ENCODE measurements at regions not wholly inside any gene's neighbourhood (a gene's known extent, or its start where the extent isn't known, plus 50 kb on each side); places are given as distances from the start of the nearest gene placed in this dataset.
"Not testable (repeated sequence)": the region's sequence is repeated elsewhere in the genome, so short reads cannot be mapped to it uniquely, and the experiment has no call there.

DNA sequence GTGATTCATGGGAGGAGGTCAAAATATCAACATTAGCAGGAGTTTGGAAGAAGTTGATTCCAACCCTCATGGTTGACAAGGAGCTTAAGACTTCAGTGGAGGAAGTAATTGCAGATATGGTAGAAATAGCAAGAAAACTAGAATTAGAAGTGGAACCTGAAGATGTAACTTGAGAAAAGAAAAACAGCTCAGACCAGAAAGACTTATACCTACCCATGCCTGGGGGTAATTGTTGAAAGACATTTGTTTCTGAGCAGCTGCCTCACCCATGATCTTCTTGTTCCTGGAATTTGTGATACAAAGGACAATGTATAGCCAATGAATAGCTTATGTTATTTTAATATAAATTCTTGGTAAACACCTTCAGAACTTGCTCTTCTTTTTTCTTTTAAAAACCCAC is 128.6 kb downstream of the LRIG2 start:
- H3K4me1 ChIP-seq (ENCODE audit: control insufficient read depth, insufficient read depth, low read length): peaks cover 11% of the 10 kb centered on the region
- no peaks in the 10 kb centered on the region for H3K36me3 ChIP-seq (ENCODE audit: control insufficient read depth, insufficient read depth, low read length)
- no peak overlapping the region for H3K27ac ChIP-seq (ENCODE audit: low read length)
- DNase-seq: no peak
- H3K9me3 ChIP-seq (ENCODE audit: control insufficient read depth, low read depth, low read length): no peaks in the 10 kb centered on the region
- H3K4me3 ChIP-seq (ENCODE audit: low read length): no peak overlapping the region
- H3K27me3 ChIP-seq (ENCODE audit: control insufficient read depth, insufficient read depth, low read length): no peaks in the 10 kb centered on the region

- H3K27ac ChIP-seq (ENCODE audit: low read length): peak overlapping the region; percentile 50
- DNase-seq: peak in 1 of 2 donors; percentile 49
- peaks cover 43% of the 10 kb centered on the region for H3K4me1 ChIP-seq (ENCODE audit: control insufficient read depth, insufficient read depth, low read length)
- no peaks in the 10 kb centered on the region for H3K36me3 ChIP-seq (ENCODE audit: control insufficient read depth, insufficient read depth, low read length)
- no peak overlapping the region for H3K4me3 ChIP-seq (ENCODE audit: low read length)
- no CpG with 5 or more reads among the region's 4 CpGs for WGBS (ENCODE audit: insufficient coverage, low lambda C conversion rate)
- H3K9me3 ChIP-seq (ENCODE audit: control insufficient read depth, low read depth, low read length): no peaks in the 10 kb centered on the region
- no peaks in the 10 kb centered on the region for H3K27me3 ChIP-seq (ENCODE audit: control insufficient read depth, insufficient read depth, low read length)
These were observed 133.2 kb downstream of the LRIG2 start for GRCh38 chr1:113205980-113206766.

DNA sequence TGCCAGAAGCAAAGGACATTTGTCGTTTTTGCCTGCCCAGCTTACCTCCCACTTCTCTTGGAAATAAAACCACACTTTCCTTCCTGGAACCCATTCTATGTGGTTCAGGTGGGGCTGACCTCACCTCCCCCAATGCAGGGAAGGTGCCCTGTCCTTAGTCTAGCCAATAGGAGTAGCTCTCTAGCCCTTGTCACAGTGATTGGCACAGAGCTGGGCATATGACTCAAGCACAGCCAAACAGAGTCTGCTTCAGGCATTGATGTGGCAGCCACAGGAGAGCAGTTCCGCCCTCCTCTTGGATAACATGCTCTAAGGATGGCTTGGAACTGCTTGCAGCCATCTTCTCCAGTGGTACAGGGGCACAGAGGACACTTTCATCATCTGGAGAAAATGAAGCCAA is 134.0 kb downstream of the LRIG2 start:
- no peaks in the 10 kb centered on the region for H3K36me3 ChIP-seq (ENCODE audit: control insufficient read depth, insufficient read depth, low read length)
- no peak for DNase-seq
- peaks cover 47% of the 10 kb centered on the region for H3K4me1 ChIP-seq (ENCODE audit: control insufficient read depth, insufficient read depth, low read length)
- H3K9me3 ChIP-seq (ENCODE audit: control insufficient read depth, low read depth, low read length): no peaks in the 10 kb centered on the region
- no peak overlapping the region for H3K4me3 ChIP-seq (ENCODE audit: low read length)
- peak overlapping the region; percentile 50 for H3K27ac ChIP-seq (ENCODE audit: low read length)
- no peaks in the 10 kb centered on the region for H3K27me3 ChIP-seq (ENCODE audit: control insufficient read depth, insufficient read depth, low read length)
- WGBS (ENCODE audit: insufficient coverage, low lambda C conversion rate): no CpG with 5 or more reads among the region's 2 CpGs

- H3K36me3 ChIP-seq (ENCODE audit: control insufficient read depth, insufficient read depth, low read length): no peaks in the 10 kb centered on the region
- no CpG with 5 or more reads among the region's 1 CpG for WGBS (ENCODE audit: insufficient coverage, low lambda C conversion rate)
These were observed 134.5 kb downstream of the LRIG2 start for GRCh38 chr1:113207457-113207856.

DNA sequence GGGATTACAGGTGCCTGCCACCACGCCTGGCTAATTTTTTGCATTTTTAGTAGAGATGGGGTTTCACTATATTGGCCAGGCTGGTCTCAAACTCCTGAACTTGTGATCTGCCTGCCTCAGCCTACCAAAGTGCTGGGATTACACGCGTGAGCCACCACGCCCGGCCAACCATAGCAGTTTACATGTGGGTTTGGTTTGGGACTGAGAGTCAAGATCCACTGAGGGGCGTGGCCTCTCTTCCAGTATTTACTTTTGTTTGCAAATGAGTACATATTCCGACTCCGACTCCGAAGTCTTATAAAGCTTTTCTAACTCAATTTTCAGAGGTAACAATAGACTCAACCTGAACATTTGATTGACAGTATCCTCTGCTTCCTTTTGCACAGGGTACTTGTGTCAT is 135.4 kb downstream of the LRIG2 start:
- H3K36me3 ChIP-seq (ENCODE audit: control insufficient read depth, insufficient read depth, low read length); H3K9me3 ChIP-seq (ENCODE audit: control insufficient read depth, low read depth, low read length); H3K4me3 ChIP-seq (ENCODE audit: low read length); DNase-seq; H3K27me3 ChIP-seq (ENCODE audit: control insufficient read depth, insufficient read depth, low read length): not testable (repeated sequence)
- H3K27ac ChIP-seq (ENCODE audit: low read length): peak overlapping the region; percentile 15
- H3K4me1 ChIP-seq (ENCODE audit: control insufficient read depth, insufficient read depth, low read length): peaks cover 47% of the 10 kb centered on the region
- no CpG with 5 or more reads among the region's 9 CpGs for WGBS (ENCODE audit: insufficient coverage, low lambda C conversion rate)

More at GRCh38 chr1:113207457-113207856, 134.5 kb downstream of the LRIG2 start:
- Histone ChIP-seq H3K27me3 (ENCODE audit: control insufficient read depth, insufficient read depth, low read length) (no peaks in the 10 kb centered on the region), H3K9me3 (ENCODE audit: control insufficient read depth, low read depth, low read length) (no peaks in the 10 kb centered on the region), H3K4me1 (ENCODE audit: control insufficient read depth, insufficient read depth, low read length) (peaks cover 47% of the 10 kb centered on the region), H3K27ac (ENCODE audit: low read length) (no peak overlapping the region), H3K4me3 (ENCODE audit: low read length) (no peak overlapping the region)
- DNase-seq: no peak

DNA sequence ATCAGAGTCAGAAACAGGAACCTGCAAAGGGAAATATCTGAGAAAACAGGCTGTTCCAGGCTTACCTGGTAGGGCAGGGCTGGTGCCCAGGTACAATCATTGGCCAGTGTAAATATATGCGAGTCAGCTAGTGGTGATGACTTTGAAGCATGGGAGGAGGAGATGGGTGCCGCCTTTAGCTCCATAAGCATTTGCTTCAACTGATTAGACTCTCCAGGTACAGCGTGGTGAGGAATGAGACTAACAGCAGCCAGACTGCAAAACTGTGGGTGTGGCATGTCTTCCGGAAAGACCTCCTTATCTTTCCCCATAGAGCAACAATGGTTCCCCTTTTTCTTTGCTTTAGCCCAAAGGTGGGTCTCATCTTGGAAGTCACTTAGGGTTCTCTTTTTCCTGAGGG is 137.2 kb downstream of the LRIG2 start:
- Histone ChIP-seq H3K36me3 (ENCODE audit: control insufficient read depth, insufficient read depth, low read length) (no peaks in the 10 kb centered on the region), H3K9me3 (ENCODE audit: control insufficient read depth, low read depth, low read length) (peaks cover 7% of the 10 kb centered on the region), H3K27ac (ENCODE audit: low read length) (peak overlapping the region; percentile 55), H3K4me3 (ENCODE audit: low read length) (no peak overlapping the region), H3K4me1 (ENCODE audit: control insufficient read depth, insufficient read depth, low read length) (peaks cover 47% of the 10 kb centered on the region), H3K27me3 (ENCODE audit: control insufficient read depth, insufficient read depth, low read length) (no peaks in the 10 kb centered on the region)
- peak; percentile 64 to 85 for DNase-seq
- WGBS (ENCODE audit: insufficient coverage, low lambda C conversion rate): no CpG with 5 or more reads among the region's 4 CpGs

- WGBS (ENCODE audit: insufficient coverage, low lambda C conversion rate): 48% methylated on average over 4 of the region's 5 CpGs
- no peak overlapping the region for H3K27ac ChIP-seq (ENCODE audit: low read length)
These were observed 138.5 kb downstream of the LRIG2 start for GRCh38 chr1:113211467-113211866.

DNA sequence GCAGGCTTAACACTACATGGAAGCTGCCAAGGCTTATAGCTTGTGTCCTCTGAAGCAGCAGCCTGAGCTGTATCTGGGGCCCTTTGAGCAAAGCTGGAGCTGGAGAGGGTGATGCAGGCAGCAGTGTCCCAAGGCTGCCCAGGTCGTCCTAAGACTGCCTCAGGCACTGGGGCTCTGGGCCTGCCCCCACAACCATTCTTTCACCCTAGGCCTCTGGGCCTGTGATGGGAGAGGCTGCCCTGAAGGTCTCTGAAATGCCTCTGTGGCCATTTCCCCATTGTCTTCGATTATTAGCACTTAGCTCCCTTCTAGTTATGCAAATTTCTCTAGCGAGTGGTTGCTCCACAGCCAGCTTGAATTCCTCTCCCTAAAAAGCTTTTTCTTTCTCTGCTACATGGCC is 142.0 kb downstream of the LRIG2 start:
- no peaks in the 10 kb centered on the region for H3K27me3 ChIP-seq (ENCODE audit: control insufficient read depth, insufficient read depth, low read length)
- H3K27ac ChIP-seq (ENCODE audit: low read length): no peak overlapping the region
- H3K36me3 ChIP-seq (ENCODE audit: control insufficient read depth, insufficient read depth, low read length): no peaks in the 10 kb centered on the region
- DNase-seq: no peak
- H3K4me1 ChIP-seq (ENCODE audit: control insufficient read depth, insufficient read depth, low read length): peaks cover 48% of the 10 kb centered on the region
- peaks cover 7% of the 10 kb centered on the region for H3K9me3 ChIP-seq (ENCODE audit: control insufficient read depth, low read depth, low read length)
- no peak overlapping the region for H3K4me3 ChIP-seq (ENCODE audit: low read length)
- 100% methylated on average over 2 of the region's 3 CpGs for WGBS (ENCODE audit: insufficient coverage, low lambda C conversion rate)

More at GRCh38 chr1:113211467-113211866, 138.5 kb downstream of the LRIG2 start:
- H3K4me3 ChIP-seq (ENCODE audit: low read length): no peak overlapping the region
- no peak for DNase-seq
- H3K4me1 ChIP-seq (ENCODE audit: control insufficient read depth, insufficient read depth, low read length): peaks cover 38% of the 10 kb centered on the region
- H3K27me3 ChIP-seq (ENCODE audit: control insufficient read depth, insufficient read depth, low read length): no peaks in the 10 kb centered on the region
- no peaks in the 10 kb centered on the region for H3K36me3 ChIP-seq (ENCODE audit: control insufficient read depth, insufficient read depth, low read length)
- H3K9me3 ChIP-seq (ENCODE audit: control insufficient read depth, low read depth, low read length): peaks cover 7% of the 10 kb centered on the region

DNA sequence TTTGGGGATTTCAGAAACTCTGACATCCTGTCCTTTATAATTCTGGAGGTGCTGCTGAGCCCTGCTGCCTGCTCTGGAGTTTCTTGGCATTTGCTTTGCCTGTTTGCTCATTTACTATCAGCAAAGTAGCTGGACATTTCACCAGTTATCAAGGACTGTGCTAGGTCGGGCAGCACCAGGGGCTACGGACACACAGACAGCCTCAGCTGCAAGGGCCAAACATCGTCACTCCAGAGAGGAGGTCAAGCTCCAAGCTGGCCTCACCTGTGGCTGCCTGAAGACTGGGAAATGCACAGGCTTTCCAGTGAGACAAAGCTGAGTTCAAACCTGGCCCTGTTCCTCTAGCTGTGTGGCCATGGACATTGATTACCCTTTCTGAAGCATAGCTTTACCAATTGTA is 143.7 kb downstream of the LRIG2 start:
- Histone ChIP-seq H3K27me3 (ENCODE audit: control insufficient read depth, insufficient read depth, low read length) (no peaks in the 10 kb centered on the region), H3K4me1 (ENCODE audit: control insufficient read depth, insufficient read depth, low read length) (peaks cover 35% of the 10 kb centered on the region), H3K36me3 (ENCODE audit: control insufficient read depth, insufficient read depth, low read length) (no peaks in the 10 kb centered on the region), H3K4me3 (ENCODE audit: low read length) (no peak overlapping the region), H3K27ac (ENCODE audit: low read length) (peak overlapping the region; percentile 88), H3K9me3 (ENCODE audit: control insufficient read depth, low read depth, low read length) (peaks cover 7% of the 10 kb centered on the region)
- peak in 1 of 2 donors; percentile 39 for DNase-seq
- no CpG with 5 or more reads among the region's 3 CpGs for WGBS (ENCODE audit: insufficient coverage, low lambda C conversion rate)

- WGBS (ENCODE audit: insufficient coverage, low lambda C conversion rate): no CpG with 5 or more reads among the region's 7 CpGs
- peaks cover 35% of the 10 kb centered on the region for H3K4me1 ChIP-seq (ENCODE audit: control insufficient read depth, insufficient read depth, low read length)
- no peak overlapping the region for H3K4me3 ChIP-seq (ENCODE audit: low read length)
- H3K27ac ChIP-seq (ENCODE audit: low read length): peak overlapping the region; percentile 88
- H3K9me3 ChIP-seq (ENCODE audit: control insufficient read depth, low read depth, low read length): peaks cover 7% of the 10 kb centered on the region
- DNase-seq: peak; percentile 81 to 93
- H3K36me3 ChIP-seq (ENCODE audit: control insufficient read depth, insufficient read depth, low read length): no peaks in the 10 kb centered on the region
- no peaks in the 10 kb centered on the region for H3K27me3 ChIP-seq (ENCODE audit: control insufficient read depth, insufficient read depth, low read length)
These were observed 144.6 kb downstream of the LRIG2 start for GRCh38 chr1:113217447-113218208.
